ENCODE measurements at regions not wholly inside any gene's neighbourhood (a gene's known extent, or its start where the extent isn't known, plus 50 kb on each side); places are given as distances from the start of the nearest gene placed in this dataset.

DNA sequence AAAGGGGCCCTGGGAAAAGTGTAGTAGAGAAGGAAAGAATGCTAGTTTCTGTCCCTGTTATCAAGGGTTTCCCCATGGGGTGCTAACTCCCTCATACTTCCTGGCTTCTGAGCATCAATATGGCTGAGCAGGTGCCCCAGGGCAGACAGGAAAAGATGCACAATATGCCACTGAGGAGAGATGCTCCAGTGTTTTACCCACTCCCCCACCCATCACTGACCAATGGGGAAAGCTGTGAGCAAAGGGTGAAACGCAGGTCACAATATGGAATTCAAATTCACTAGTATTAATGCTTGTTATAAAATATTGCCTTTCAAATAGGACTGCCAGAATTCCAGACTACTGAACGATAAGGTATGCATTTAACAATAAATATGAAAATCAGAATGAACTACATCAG lies 187.5 kb upstream of the CTNNB1 start:
- H2BK5ac ChIP-seq (ENCODE audit: insufficient read length, low read length) = no peak overlapping the region
- no peaks in the 10 kb centered on the region for H3K27me3 Mint-ChIP-seq (ENCODE audit: low read depth)
- peaks cover 2 to 16% (median 4%) of the 10 kb centered on the region in 3 experiments for H3K36me3 Mint-ChIP-seq (ENCODE audit: insufficient read depth in 1 of 3, low read depth in 3 of 3)
- H3K4me3 Mint-ChIP-seq = no peak overlapping the region
- H3K4me2 ChIP-seq (ENCODE audit: insufficient read depth, insufficient read length, low read length) = no peak overlapping the region
- H3K27ac ChIP-seq (ENCODE audit: insufficient read length, low read depth, low read length) = no peak overlapping the region
- H4K5ac ChIP-seq (ENCODE audit: insufficient read length, low read depth, low read length) = no peak overlapping the region
- H2BK20ac ChIP-seq (ENCODE audit: low read depth, low read length, poor library complexity, severe bottlenecking) = no peak overlapping the region
- no peak overlapping the region for H2BK12ac ChIP-seq (ENCODE audit: insufficient read length, low read depth, low read length)
- no peak overlapping the region for H3K18ac ChIP-seq (ENCODE audit: insufficient read length, low read depth, low read length)
- H3T11ph ChIP-seq (ENCODE audit: low read length) = no peak overlapping the region
- no peaks in the 10 kb centered on the region for H3K79me2 ChIP-seq (ENCODE audit: insufficient read depth, low read length)
- WGBS (ENCODE audit: extremely low coverage, insufficient read length, low lambda C conversion rate) = no CpG with 5 or more reads among the region's 2 CpGs
- no peak overlapping the region for H3K27ac Mint-ChIP-seq
- peaks cover 3% of the 10 kb centered on the region; the same call in 1 of the 2 replicates for H3K4me1 ChIP-seq (ENCODE audit: insufficient read depth, low read length)
- peaks cover 11% of the 10 kb centered on the region in 2 experiments for H3K9me3 Mint-ChIP-seq
- no peak overlapping the region for H3K4ac ChIP-seq (ENCODE audit: low read depth, low read length)
- no peak overlapping the region for H4K8ac ChIP-seq (replicated peaks; ENCODE audit: insufficient read length, low read depth, low read length)
- no peaks in the 10 kb centered on the region for H3K9me3 ChIP-seq (ENCODE audit: control insufficient read depth, low read depth, low read length)
- no peak overlapping the region for H3K56ac ChIP-seq (ENCODE audit: insufficient read length, low read depth, low read length)
- no peak for DNase-seq
- no peak overlapping the region for H4K91ac ChIP-seq (ENCODE audit: insufficient read length, low read depth, low read length)
- no peak overlapping the region for H2BK15ac ChIP-seq (ENCODE audit: low read depth, low read length)
- no peaks in the 10 kb centered on the region for H3K27me3 ChIP-seq (ENCODE audit: insufficient read depth, low read length)
- H3K4me1 Mint-ChIP-seq = no peaks in the 10 kb centered on the region
- no peaks in the 10 kb centered on the region for H3K23me2 ChIP-seq (ENCODE audit: insufficient read length, low read depth, low read length, poor library complexity, severe bottlenecking)
- H2AFZ ChIP-seq (ENCODE audit: low read length) = no peak overlapping the region
- no peak overlapping the region for H2BK120ac ChIP-seq (ENCODE audit: low read depth, low read length, poor library complexity, severe bottlenecking)
- no peak overlapping the region for H2AK5ac ChIP-seq (ENCODE audit: insufficient read length, low read length)
- H3K9ac ChIP-seq (ENCODE audit: extremely low read depth, insufficient read length, low read length) = no peak overlapping the region
- no peaks in the 10 kb centered on the region for H4K20me1 ChIP-seq (ENCODE audit: control insufficient read depth, insufficient read depth, insufficient read length)
- no peak overlapping the region for H3K23ac ChIP-seq (ENCODE audit: insufficient read length, low read depth, low read length)
- H3K14ac ChIP-seq (ENCODE audit: insufficient read depth, low read length) = no peak overlapping the region
- H3K79me1 ChIP-seq (ENCODE audit: insufficient read depth, low read depth, low read length, poor library complexity, severe bottlenecking) = no peaks in the 10 kb centered on the region
- TF ChIP-seq CTCF (conservative IDR thresholded peaks at IDR 0.05) = no peak

Measured in H9 (cell line).